HCT116 (cell line): ENCODE measurements at regions not wholly inside any gene's neighbourhood (a gene's known extent, or its start where the extent isn't known, plus 50 kb on each side); places are given as distances from the start of the nearest gene placed in this dataset.

ENCODE experiments used
- ATAC-seq: fragments of 200-7000 bp; cut with Tn5 transposase; 2 replicates; pipeline ENCODE4 v1.9.1; 2020; ENCODE audit warnings: mild to moderate bottlenecking, moderate library complexity
- BruUV-seq: library from RNA; stranded (reverse); fragments of 400-500 nt; replicated peaks from 2 replicates; lab custom pipeline; 2021; lab: Mats Ljungman, UMichigan
- CTCF ChIA-PET: fragments of 300-600 bp; sonication (Branson Sonifier 250); formaldehyde crosslinking; loops from one replicate; lab custom pipeline; 2021; ENCODE audit warnings: antibody characterized with exemption; lab: Charles Lee
- POLR2A ChIA-PET: fragments of 300-600, 350-600 bp; sonication (Branson Sonifier 250); formaldehyde crosslinking; loops from one replicate; lab custom pipeline; 2021; ENCODE audit warnings: antibody characterized with exemption; lab: Charles Lee
- RAD21 ChIA-PET, 2 experiments: fragments of 300-600 bp; sonication (Branson Sonifier 250); formaldehyde crosslinking; loops; one replicate each; lab custom pipeline; 2023; ENCODE audit warnings: low total read pairs in 2 of 2; ENCODE audit not compliant: uncharacterized antibody in 2 of 2, unreplicated experiment in 2 of 2, low non-redundant PET in 1 of 2; lab: Charles Lee
- DNase-seq: peaks from one replicate; pipeline ENCODE4 v3.0.0-alpha.2; 2010; ENCODE audit warnings: low read depth, low spot score
- H2AFZ ChIP-seq: fragments of 200-600 bp; shearing (Covaris generic), sonication (generic); 2 replicates; pipeline ENCODE4 v1.6.1; 2017; ENCODE audit warnings: low read depth, mixed run types, mixed read lengths, antibody characterized with exemption, low read length; ENCODE audit not compliant: poor library complexity, severe bottlenecking
- H3K27ac ChIP-seq: 2 replicates; pipeline ENCODE4 v1.5.1; 2012; ENCODE audit warnings: low read depth, low read length
- H3K27me3 ChIP-seq: fragments of 200-600 bp; sonication (generic); 2 replicates; pipeline ENCODE4 v1.6.1; 2016; ENCODE audit warnings: mixed run types, low read length, mixed read lengths; ENCODE audit not compliant: insufficient read depth
- H3K36me3 ChIP-seq, 2 experiments: fragments of 200-500 bp in 1 of 2; fragments of 200-600 bp in 1 of 2; sonication (Bioruptor generic) in 1 of 2; sonication (generic) in 1 of 2; 2 replicates each; pipeline versions ENCODE4 v1.5.1 to v1.6.1; 2014 to 2016; ENCODE audit warnings: low read length in 2 of 2, inconsistent platforms in 1 of 2, mixed read lengths in 1 of 2, mixed run types in 1 of 2; ENCODE audit not compliant: insufficient read depth in 2 of 2, control insufficient read depth in 1 of 2
- H3K4me1 ChIP-seq, 2 experiments: fragments of 200-600 bp in 1 of 2; sonication (generic) in 1 of 2; 2 replicates each; pipeline versions ENCODE4 v1.5.1 to v1.6.1; 2012 to 2017; ENCODE audit warnings: low read length in 2 of 2, inconsistent platforms in 1 of 2, mild to moderate bottlenecking in 1 of 2, mixed read lengths in 1 of 2, mixed run types in 1 of 2, moderate library complexity in 1 of 2; ENCODE audit not compliant: insufficient read depth in 2 of 2, control insufficient read depth in 1 of 2
- H3K4me2 ChIP-seq: fragments of 200-600 bp; sonication (generic); 2 replicates; pipeline ENCODE4 v1.6.1; 2017; ENCODE audit warnings: mixed run types, low read length, mixed read lengths
- H3K4me3 ChIP-seq, 2 experiments: fragments of 200-600 bp in 1 of 2; sonication (generic) in 1 of 2; replicated peaks in 1 of 2; 2 replicates each; pipeline ENCODE4 v1.5.1; 2011 to 2016; ENCODE audit warnings: low read length in 2 of 2, control low read depth in 1 of 2, low read depth in 1 of 2, mild to moderate bottlenecking in 1 of 2, mixed read lengths in 1 of 2, mixed run types in 1 of 2
- H3K79me2 ChIP-seq: fragments of 200-600 bp; sonication (generic); 2 replicates; pipeline ENCODE4 v1.6.1; 2017; ENCODE audit warnings: mild to moderate bottlenecking, mixed run types, low read length, moderate library complexity, mixed read lengths; ENCODE audit not compliant: insufficient read depth
- H3K9ac ChIP-seq: fragments of 200-600 bp; sonication (generic); 2 replicates; pipeline ENCODE4 v1.6.1; 2016; ENCODE audit warnings: low read length, mixed read lengths
- H3K9me2 ChIP-seq: fragments of 200-600 bp; sonication (generic), shearing (Covaris generic); 2 replicates; pipeline ENCODE4 v1.6.1; 2017; ENCODE audit warnings: mixed run types, mild to moderate bottlenecking, moderate library complexity; ENCODE audit not compliant: insufficient read depth
- H3K9me3 ChIP-seq, 2 experiments: fragments of 200-500 bp in 1 of 2; fragments of 200-600 bp in 1 of 2; sonication (Bioruptor generic) in 1 of 2; sonication (generic) in 1 of 2; 2 replicates each; pipeline ENCODE4 v1.6.1; 2014 to 2017; ENCODE audit warnings: low read length in 2 of 2, mixed read lengths in 2 of 2, inconsistent platforms in 1 of 2, low read depth in 1 of 2, mild to moderate bottlenecking in 1 of 2, mixed run types in 1 of 2, moderate library complexity in 1 of 2; ENCODE audit not compliant: control insufficient read depth in 1 of 2, insufficient read depth in 1 of 2
- H4K20me1 ChIP-seq: fragments of 200-600 bp; sonication (generic), shearing (Covaris generic); 2 replicates; pipeline ENCODE4 v1.6.1; 2017; ENCODE audit warnings: mixed run types, mild to moderate bottlenecking, moderate library complexity; ENCODE audit not compliant: insufficient read depth
- EGR1 ChIP-seq: IDR thresholded peaks from 2 replicates; pipeline ENCODE4 v1.6.1; 2012; ENCODE audit warnings: low read depth
- ELF1 ChIP-seq: IDR thresholded peaks from 2 replicates; pipeline ENCODE4 v1.6.1; 2012; ENCODE audit warnings: low read depth, borderline replicate concordance
- MAX ChIP-seq: IDR thresholded peaks from 2 replicates; pipeline ENCODE4 v1.6.1; 2012
- POLR2AphosphoS5 ChIP-seq: IDR thresholded peaks from 2 replicates; pipeline ENCODE4 v1.6.1; 2011; ENCODE audit warnings: mild to moderate bottlenecking, low read depth, low read length, moderate library complexity
- RAD21 ChIP-seq: IDR thresholded peaks from 2 replicates; pipeline ENCODE4 v1.6.1; 2012; ENCODE audit warnings: low read depth, mild to moderate bottlenecking
- SIN3A ChIP-seq: IDR thresholded peaks from 2 replicates; pipeline ENCODE4 v1.6.1; 2012; ENCODE audit warnings: low read depth
- SRF ChIP-seq: IDR thresholded peaks from 2 replicates; pipeline ENCODE4 v1.6.1; 2012; ENCODE audit warnings: low read depth
- YY1 ChIP-seq: IDR thresholded peaks from 2 replicates; pipeline ENCODE4 v1.6.1; 2011; ENCODE audit warnings: low read length, low read depth, moderate library complexity, mild to moderate bottlenecking; ENCODE audit not compliant: insufficient replicate concordance; ENCODE audit errors: extremely low read depth
- ZBTB33 ChIP-seq: IDR thresholded peaks from 2 replicates; pipeline ENCODE4 v1.6.1; 2011; ENCODE audit warnings: mild to moderate bottlenecking, low read length, moderate library complexity; ENCODE audit not compliant: insufficient replicate concordance; ENCODE audit errors: extremely low read depth
- intact Hi-C: fragments of 100-400 bp; cut with micrococcal nuclease; formaldehyde crosslinking; loops from 2 replicates; pipeline ENCODE4 v1.10.0; 2022

- Histone ChIP-seq H2AFZ (no peak overlapping the region), H3K4me2 (no peak overlapping the region), H3K27me3 (no peaks in the 10 kb centered on the region), H3K9me3 (peaks cover 5 to 15% of the 10 kb centered on the region in 2 experiments; a peak in 3 of 4 replicates), H3K79me2 (no peaks in the 10 kb centered on the region), H3K4me1 (no peaks in the 10 kb centered on the region), H3K9me2 (no peaks in the 10 kb centered on the region), H3K9ac (no peak overlapping the region), H3K27ac (no peak overlapping the region), H3K36me3 (no peaks in the 10 kb centered on the region)
- DNase-seq, result no peak
- CTCF ChIA-PET, result no interaction called here
- RAD21 ChIA-PET, result no interaction called here
- no TSS peak for BruUV-seq
- POLR2A ChIA-PET, result no interaction called here
- ATAC-seq, result no peak
- TF ChIP-seq SIN3A (no peak), POLR2AphosphoS5 (no peak), EGR1 (no peak), SRF (no peak), RAD21 (no peak), MAX (no peak), YY1 (no peak), ELF1 (no peak), ZBTB33 (no peak)
- TF ChIP-seq, all 23 proteins: peak for 0
- Histone ChIP-seq H4K20me1 (no peaks in the 10 kb centered on the region), H3K4me3 (no peak overlapping the region)
- intact Hi-C loops, result no loop called here
Measured at GRCh38 chr3:78506581-78507195, 1261.1 kb downstream of the ROBO1 start.
